Dermis microvascular lymphatic vessel endothelial cell (primary cell): ENCODE measurements at regions not wholly inside any gene's neighbourhood (a gene's known extent, or its start where the extent isn't known, plus 50 kb on each side); places are given as distances from the start of the nearest gene placed in this dataset.

Experiments
- DNase-seq, 2 donors: peaks; one replicate each; pipeline versions ENCODE4 v3.0.0 to v3.0.0-alpha.2; 2010; ENCODE audit warnings: low read depth in 2 of 2

- DNase-seq, result no peak
These were observed 151.0 kb downstream of the COX7C start for GRCh38 chr5:86768699-86769202.

GRCh38 chr5:86780018-86780417, 162.3 kb downstream of the COX7C start:
- DNase-seq, result no peak

DNA sequence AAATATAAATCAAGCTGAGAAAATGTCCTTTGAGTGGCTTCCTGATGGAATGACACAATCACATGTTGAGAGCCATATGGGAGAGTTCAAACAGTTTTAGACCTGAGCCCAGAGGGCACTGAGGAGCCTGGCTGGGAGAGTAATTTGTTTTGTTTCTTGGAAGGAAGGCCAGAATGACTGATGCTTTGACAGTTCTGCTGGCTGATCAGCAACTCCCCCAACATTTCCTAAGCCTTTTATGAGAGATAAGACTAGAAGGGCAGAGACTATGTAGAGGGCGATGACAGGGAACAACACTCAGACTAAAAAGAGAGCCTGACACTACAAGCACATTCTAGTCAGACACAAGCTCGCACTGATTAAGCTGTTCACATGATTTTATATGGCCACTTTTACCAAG, 169.2 kb downstream of the COX7C start:
- no peak for DNase-seq

DNA sequence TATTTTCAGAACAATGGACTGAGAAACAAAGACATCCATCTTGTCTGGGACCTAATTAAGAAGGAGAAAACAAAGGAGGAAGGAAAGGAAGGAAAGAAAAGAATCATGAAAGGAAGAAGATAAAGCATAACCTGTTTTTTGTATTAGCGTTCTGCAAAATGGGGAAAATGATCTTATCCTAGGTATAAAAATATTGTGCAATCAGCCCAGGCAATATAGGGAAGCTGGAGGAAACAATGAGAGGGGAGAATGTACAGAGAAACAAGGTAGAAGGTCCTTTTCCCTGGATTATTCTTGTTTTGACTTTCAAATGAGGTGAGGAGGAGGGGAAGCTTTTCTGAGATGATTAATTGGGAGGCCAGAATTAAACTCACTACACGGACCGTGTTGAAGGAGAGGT, 177.9 kb downstream of the COX7C start:
- no peak for DNase-seq

DNA sequence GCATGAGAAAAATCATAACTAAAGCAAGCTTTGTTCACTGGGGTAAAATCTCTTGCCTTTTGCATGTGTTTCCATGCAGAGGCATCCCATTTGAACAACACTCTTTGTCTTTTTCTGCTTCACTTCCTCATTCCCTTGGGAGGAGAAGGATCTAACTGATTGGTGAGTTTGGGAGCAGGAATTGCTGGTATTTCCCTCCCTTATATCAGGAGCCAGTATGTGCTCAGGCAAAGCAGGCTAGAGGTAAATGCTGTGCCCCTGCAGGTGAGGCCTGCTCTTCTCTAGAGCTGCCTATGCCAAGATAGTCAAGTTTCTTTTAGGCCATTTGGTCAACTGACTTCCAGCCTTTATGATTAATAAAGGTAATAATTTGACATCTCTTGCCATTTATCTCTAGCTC, 179.9 kb downstream of the COX7C start:
- no peak for DNase-seq

DNA sequence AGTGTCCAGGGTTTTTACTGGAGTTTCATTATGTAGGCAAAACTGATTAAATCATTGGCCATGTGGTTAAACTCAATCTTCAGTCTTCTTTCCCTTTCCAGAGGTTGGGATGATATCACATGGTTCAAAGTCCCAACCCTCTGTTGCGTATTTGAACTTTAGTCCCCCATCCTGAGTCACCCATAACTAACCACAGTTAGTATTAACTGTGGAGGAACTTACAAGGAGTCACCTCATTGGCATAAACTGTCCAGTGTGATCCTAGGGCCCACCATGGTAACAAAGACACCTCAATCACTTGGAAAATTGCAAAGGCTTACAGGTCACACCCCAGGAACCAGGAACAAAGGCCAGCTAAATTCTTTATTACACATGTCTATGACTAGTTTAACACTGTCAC, 188.5 kb downstream of the COX7C start:
- DNase-seq, result no peak

- DNase-seq, result no peak
These were observed 189.6 kb downstream of the COX7C start for GRCh38 chr5:86807046-86808031.

GRCh38 chr5:86814315-86814714, 196.6 kb downstream of the COX7C start:
- no peak for DNase-seq

DNA sequence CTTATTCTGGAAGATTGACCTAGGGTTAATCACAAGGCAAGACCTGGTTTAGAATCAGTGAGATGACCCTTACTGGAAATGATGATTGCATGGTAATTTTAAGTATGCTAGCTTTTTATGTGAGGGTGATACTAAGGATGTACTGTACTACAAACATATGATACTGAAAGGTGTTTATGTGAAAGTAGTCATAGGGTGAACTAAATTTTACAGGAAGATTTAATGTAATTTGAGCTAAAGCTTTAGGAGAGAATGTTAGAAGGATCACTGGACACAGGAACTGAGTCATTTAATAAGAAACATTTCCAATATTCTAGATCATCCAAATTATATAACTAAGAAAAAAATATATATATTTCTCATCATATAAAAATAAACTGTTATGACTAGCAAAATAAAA, 197.2 kb downstream of the COX7C start:
- no peak for DNase-seq

DNA sequence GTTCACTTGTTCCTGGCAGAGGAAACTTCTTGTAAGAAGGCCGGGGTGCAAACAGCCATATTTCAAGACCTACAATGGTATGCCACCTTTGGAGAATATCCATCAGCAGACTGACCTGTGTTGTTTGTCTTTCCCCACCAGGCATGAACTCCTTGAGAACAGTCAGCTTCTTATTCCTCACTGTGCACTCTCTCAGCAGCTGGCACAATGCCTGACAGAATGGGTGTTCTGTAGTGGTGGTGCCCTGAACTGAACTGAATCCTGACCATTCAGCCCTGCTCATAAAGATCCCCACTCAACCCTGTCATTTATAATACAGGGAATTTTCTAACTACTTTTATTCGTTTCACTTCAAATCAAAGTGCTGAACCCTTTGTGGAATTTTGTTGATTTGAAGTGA, 206.9 kb downstream of the COX7C start:
- DNase-seq, result no peak

- no peak for DNase-seq
These were observed 213.4 kb downstream of the COX7C start for GRCh38 chr5:86831128-86831527.

- DNase-seq, result no peak
These were observed 216.1 kb downstream of the COX7C start for GRCh38 chr5:86833868-86834267.

DNA sequence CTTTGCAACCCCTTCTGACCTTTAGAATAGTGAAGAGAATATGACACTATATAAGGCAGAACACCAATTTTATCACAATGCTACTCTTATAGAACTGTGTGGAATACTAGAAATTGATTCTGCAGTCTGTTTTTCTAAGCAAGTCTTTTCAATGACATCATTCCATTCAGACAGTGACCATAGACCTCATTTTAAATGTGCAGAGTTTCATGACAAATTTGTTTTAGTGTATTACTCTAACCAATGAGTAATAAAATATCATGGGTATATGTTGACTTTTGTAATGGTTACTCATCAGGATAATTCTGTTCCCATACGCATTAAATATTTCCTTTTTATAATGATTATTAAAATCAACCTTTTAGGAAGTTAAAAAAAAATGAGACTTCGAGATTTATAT, 219.9 kb downstream of the COX7C start:
- no peak for DNase-seq

DNA sequence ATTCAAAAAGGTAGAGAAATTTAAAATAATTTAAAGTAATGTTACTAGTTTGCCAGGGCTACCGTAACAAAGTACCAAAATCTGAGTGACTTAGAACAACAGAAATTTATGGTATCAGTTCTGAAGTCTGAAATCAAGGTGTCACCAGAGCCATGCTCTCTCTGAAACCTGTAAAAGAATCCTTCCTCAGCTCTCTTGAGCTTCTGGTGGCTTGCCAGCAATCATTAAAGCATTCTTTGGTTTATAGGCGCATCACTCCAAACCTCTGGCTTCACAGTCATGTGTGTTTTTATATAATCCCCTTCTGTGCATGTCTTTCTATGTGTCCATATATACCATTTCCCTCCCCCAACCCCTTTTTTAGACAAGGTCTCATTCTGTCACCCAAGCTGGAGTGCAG, 220.3 kb downstream of the COX7C start:
- no peak for DNase-seq

- no peak for DNase-seq
These were observed 223.4 kb downstream of the COX7C start for GRCh38 chr5:86841000-86841644.

- no peak for DNase-seq
These were observed 240.7 kb downstream of the COX7C start for GRCh38 chr5:86858442-86858841.

DNA sequence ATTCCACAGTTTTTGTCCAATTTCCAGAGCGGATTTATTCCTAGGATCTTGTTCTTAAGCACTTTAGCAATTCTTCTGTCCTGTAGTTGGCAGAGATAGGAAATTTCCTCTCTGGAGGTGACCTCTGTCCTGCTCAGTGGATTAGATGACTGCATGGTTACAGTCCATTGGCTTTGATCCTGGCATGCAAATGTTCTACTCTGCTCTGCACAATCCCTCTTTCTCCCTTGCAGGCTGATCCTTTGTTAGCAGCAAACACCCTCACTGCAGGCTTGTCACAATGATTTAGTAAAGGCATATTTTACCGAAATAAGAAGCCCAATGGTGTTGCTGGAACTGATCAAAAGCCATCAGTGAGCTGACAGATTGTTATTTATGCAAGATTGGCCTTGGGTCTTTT, 243.8 kb downstream of the COX7C start:
- DNase-seq, result no peak

- no peak for DNase-seq
These were observed 244.4 kb downstream of the COX7C start for GRCh38 chr5:86862093-86862492.

- no peak for DNase-seq
These were observed 246.3 kb downstream of the COX7C start for GRCh38 chr5:86864051-86864450.

- DNase-seq, result no peak
These were observed 247.6 kb downstream of the COX7C start for GRCh38 chr5:86865256-86865785.

GRCh38 chr5:86866036-86866435, 248.3 kb downstream of the COX7C start:
- DNase-seq, result no peak

- no peak for DNase-seq
These were observed 251.5 kb downstream of the COX7C start for GRCh38 chr5:86869268-86869667.

GRCh38 chr5:86875539-86875938, 257.8 kb downstream of the COX7C start:
- DNase-seq, result no peak
